ENCODE measurements at regions not wholly inside any gene's neighbourhood (a gene's known extent, or its start where the extent isn't known, plus 50 kb on each side); places are given as distances from the start of the nearest gene placed in this dataset.

DNA sequence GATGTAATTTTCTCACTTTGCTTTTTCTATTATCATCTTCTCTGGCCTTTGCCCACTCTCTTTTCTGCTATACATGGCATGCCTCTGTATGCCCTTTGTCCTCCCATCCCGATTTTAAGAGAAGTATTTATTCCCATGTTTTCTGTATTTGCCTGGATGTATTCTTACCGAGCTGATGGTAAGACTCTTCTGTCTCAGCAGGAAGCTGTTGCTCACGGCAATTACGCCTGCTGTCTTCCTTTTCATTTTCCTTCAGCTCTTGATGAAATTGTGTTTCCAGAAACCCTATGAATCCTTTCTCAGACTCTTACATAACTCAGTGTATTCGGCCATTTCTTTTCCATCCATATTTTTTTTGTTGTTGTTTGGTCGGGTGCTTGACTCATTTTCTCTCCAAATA is 121.6 kb downstream of the SP3 start:
- TF ChIP-seq EZH2phosphoT487 (IDR thresholded peaks at IDR 0.05; ENCODE audit: borderline replicate concordance, low read length) = no peak
- TF ChIP-seq, protein P1, sequence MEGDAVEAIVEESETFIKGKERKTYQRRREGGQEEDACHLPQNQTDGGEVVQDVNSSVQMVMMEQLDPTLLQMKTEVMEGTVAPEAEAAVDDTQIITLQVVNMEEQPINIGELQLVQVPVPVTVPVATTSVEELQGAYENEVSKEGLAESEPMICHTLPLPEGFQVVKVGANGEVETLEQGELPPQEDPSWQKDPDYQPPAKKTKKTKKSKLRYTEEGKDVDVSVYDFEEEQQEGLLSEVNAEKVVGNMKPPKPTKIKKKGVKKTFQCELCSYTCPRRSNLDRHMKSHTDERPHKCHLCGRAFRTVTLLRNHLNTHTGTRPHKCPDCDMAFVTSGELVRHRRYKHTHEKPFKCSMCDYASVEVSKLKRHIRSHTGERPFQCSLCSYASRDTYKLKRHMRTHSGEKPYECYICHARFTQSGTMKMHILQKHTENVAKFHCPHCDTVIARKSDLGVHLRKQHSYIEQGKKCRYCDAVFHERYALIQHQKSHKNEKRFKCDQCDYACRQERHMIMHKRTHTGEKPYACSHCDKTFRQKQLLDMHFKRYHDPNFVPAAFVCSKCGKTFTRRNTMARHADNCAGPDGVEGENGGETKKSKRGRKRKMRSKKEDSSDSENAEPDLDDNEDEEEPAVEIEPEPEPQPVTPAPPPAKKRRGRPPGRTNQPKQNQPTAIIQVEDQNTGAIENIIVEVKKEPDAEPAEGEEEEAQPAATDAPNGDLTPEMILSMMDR (conservative IDR thresholded peaks at IDR 0.05; ENCODE audit: low read depth, low read length) = no peak

All from PC-3 (cell line).